ENCODE measurements at regions not wholly inside any gene's neighbourhood (a gene's known extent, or its start where the extent isn't known, plus 50 kb on each side); places are given as distances from the start of the nearest gene placed in this dataset.

GRCh38 chr6:167554854-167555253 lies 230.0 kb downstream of the TTLL2 start:
- Histone ChIP-seq H3K4me1 (ENCODE audit: insufficient read depth, low read length) (no peaks in the 10 kb centered on the region), H3K79me2 (ENCODE audit: insufficient read depth, low read length) (no peaks in the 10 kb centered on the region)

GRCh38 chr6:167555836-167556235 lies 230.9 kb downstream of the TTLL2 start:
- Histone ChIP-seq H2AFZ (ENCODE audit: low read length) (no peak overlapping the region), H3K4me2 (ENCODE audit: insufficient read depth, low read length) (no peak overlapping the region), H3K27me3 (ENCODE audit: insufficient read depth, low read length) (no peaks in the 10 kb centered on the region), H3K9me3 (ENCODE audit: low read depth, low read length) (no peaks in the 10 kb centered on the region), H3K4me1 (ENCODE audit: insufficient read depth, low read length) (no peaks in the 10 kb centered on the region), H3K4me3 (ENCODE audit: insufficient read depth, low read length) (no peak overlapping the region), H3K36me3 (ENCODE audit: insufficient read depth, low read length) (no peaks in the 10 kb centered on the region), H3K27ac (ENCODE audit: low read depth, low read length) (no peak overlapping the region), H3K79me2 (ENCODE audit: insufficient read depth, low read length) (no peaks in the 10 kb centered on the region), H4K20me1 (ENCODE audit: insufficient read depth, low read length) (no peaks in the 10 kb centered on the region)
- DNase-seq (ENCODE audit: insufficient read length, low spot score, missing footprints), result no peak
- TF ChIP-seq CTCF (IDR thresholded peaks at IDR 0.05; ENCODE audit: extremely low read depth, low read depth, low read length), result no peak

More at GRCh38 chr6:167554854-167555253, 230.0 kb downstream of the TTLL2 start:
- H2AFZ ChIP-seq (ENCODE audit: low read length), result no peak overlapping the region
- no peaks in the 10 kb centered on the region for H3K27me3 ChIP-seq (ENCODE audit: insufficient read depth, low read length)
- H3K9me3 ChIP-seq (ENCODE audit: low read depth, low read length), result no peaks in the 10 kb centered on the region
- H3K36me3 ChIP-seq (ENCODE audit: insufficient read depth, low read length), result no peaks in the 10 kb centered on the region
- DNase-seq (ENCODE audit: insufficient read length, low spot score, missing footprints), result peak; percentile 13
- H3K4me2 ChIP-seq (ENCODE audit: insufficient read depth, low read length), result no peak overlapping the region
- H3K27ac ChIP-seq (ENCODE audit: low read depth, low read length), result no peak overlapping the region
- no peak for TF ChIP-seq CTCF (IDR thresholded peaks at IDR 0.05; ENCODE audit: extremely low read depth, low read depth, low read length)
- H3K4me3 ChIP-seq (ENCODE audit: insufficient read depth, low read length), result no peak overlapping the region
- H4K20me1 ChIP-seq (ENCODE audit: insufficient read depth, low read length), result no peaks in the 10 kb centered on the region

GRCh38 chr6:167557675-167558074 lies 232.8 kb downstream of the TTLL2 start:
- H3K36me3 ChIP-seq (ENCODE audit: insufficient read depth, low read length), result no peaks in the 10 kb centered on the region
- no peaks in the 10 kb centered on the region for H3K79me2 ChIP-seq (ENCODE audit: insufficient read depth, low read length)
- no peak overlapping the region for H2AFZ ChIP-seq (ENCODE audit: low read length)
- H3K27me3 ChIP-seq (ENCODE audit: insufficient read depth, low read length), result no peaks in the 10 kb centered on the region
- H3K27ac ChIP-seq (ENCODE audit: low read depth, low read length), result no peak overlapping the region
- no peak overlapping the region for H3K4me3 ChIP-seq (ENCODE audit: insufficient read depth, low read length)
- TF ChIP-seq CTCF (IDR thresholded peaks at IDR 0.05; ENCODE audit: extremely low read depth, low read depth, low read length), result no peak
- H3K4me2 ChIP-seq (ENCODE audit: insufficient read depth, low read length), result no peak overlapping the region
- H4K20me1 ChIP-seq (ENCODE audit: insufficient read depth, low read length), result no peaks in the 10 kb centered on the region
- DNase-seq (ENCODE audit: insufficient read length, low spot score, missing footprints), result no peak
- no peaks in the 10 kb centered on the region for H3K4me1 ChIP-seq (ENCODE audit: insufficient read depth, low read length)
- no peaks in the 10 kb centered on the region for H3K9me3 ChIP-seq (ENCODE audit: low read depth, low read length)

GRCh38 chr6:167558246-167559177 lies 233.6 kb downstream of the TTLL2 start:
- H4K20me1 ChIP-seq (ENCODE audit: insufficient read depth, low read length), result no peaks in the 10 kb centered on the region
- no peaks in the 10 kb centered on the region for H3K4me1 ChIP-seq (ENCODE audit: insufficient read depth, low read length)
- H3K27me3 ChIP-seq (ENCODE audit: insufficient read depth, low read length), result no peaks in the 10 kb centered on the region
- no peaks in the 10 kb centered on the region for H3K36me3 ChIP-seq (ENCODE audit: insufficient read depth, low read length)
- no peak overlapping the region for H3K27ac ChIP-seq (ENCODE audit: low read depth, low read length)
- H3K79me2 ChIP-seq (ENCODE audit: insufficient read depth, low read length), result no peaks in the 10 kb centered on the region
- no peak for TF ChIP-seq CTCF (IDR thresholded peaks at IDR 0.05; ENCODE audit: extremely low read depth, low read depth, low read length)
- H3K4me3 ChIP-seq (ENCODE audit: insufficient read depth, low read length), result no peak overlapping the region
- H3K4me2 ChIP-seq (ENCODE audit: insufficient read depth, low read length), result no peak overlapping the region
- peak; percentile 10 for DNase-seq (ENCODE audit: insufficient read length, low spot score, missing footprints)
- H3K9me3 ChIP-seq (ENCODE audit: low read depth, low read length), result no peaks in the 10 kb centered on the region
- H2AFZ ChIP-seq (ENCODE audit: low read length), result no peak overlapping the region

Data from osteoblast (primary cell).